ENCODE measurements at regions not wholly inside any gene's neighbourhood (a gene's known extent, or its start where the extent isn't known, plus 50 kb on each side); places are given as distances from the start of the nearest gene placed in this dataset.

- DNase-seq (ENCODE audit: low spot score) (no peak), FAIRE-seq (no peak)
Observed at GRCh38 chr12:65595016-65595560, 229.2 kb upstream of the HMGA2 start.

- no peak for FAIRE-seq
- no peak for DNase-seq (ENCODE audit: low spot score)
Observed at GRCh38 chr12:65596514-65597091, 227.7 kb upstream of the HMGA2 start.

- FAIRE-seq (peak; percentile 53), DNase-seq (ENCODE audit: low spot score) (peak; percentile 62)
Observed at GRCh38 chr12:65597527-65597926, 226.8 kb upstream of the HMGA2 start.

GRCh38 chr12:65598688-65599087 is 225.6 kb upstream of the HMGA2 start:
- no peak for DNase-seq (ENCODE audit: low spot score)
- no peak for FAIRE-seq

GRCh38 chr12:65602253-65602609 is 222.1 kb upstream of the HMGA2 start:
- DNase-seq (ENCODE audit: low spot score), result no peak
- no peak for FAIRE-seq

- peak; percentile 85 for DNase-seq (ENCODE audit: low spot score)
- peak; percentile 83 for FAIRE-seq
Observed at GRCh38 chr12:65602610-65603295, 221.5 kb upstream of the HMGA2 start.

GRCh38 chr12:65603438-65604351 is 220.6 kb upstream of the HMGA2 start:
- peak; percentile 89 for DNase-seq (ENCODE audit: low spot score)
- peak; percentile 85 for FAIRE-seq

- FAIRE-seq (no peak), DNase-seq (ENCODE audit: low spot score) (no peak)
Observed at GRCh38 chr12:65605019-65605418, 219.3 kb upstream of the HMGA2 start.

GRCh38 chr12:65606008-65606766 is 218.1 kb upstream of the HMGA2 start:
- FAIRE-seq (no peak), DNase-seq (ENCODE audit: low spot score) (no peak)

GRCh38 chr12:65607401-65607841 is 216.9 kb upstream of the HMGA2 start:
- no peak for FAIRE-seq
- no peak for DNase-seq (ENCODE audit: low spot score)

- no peak for DNase-seq (ENCODE audit: low spot score)
- FAIRE-seq, result no peak
Observed at GRCh38 chr12:65608319-65608916, 215.9 kb upstream of the HMGA2 start.

- FAIRE-seq, result no peak
- no peak for DNase-seq (ENCODE audit: low spot score)
Observed at GRCh38 chr12:65609359-65609771, 214.9 kb upstream of the HMGA2 start.

- no peak for FAIRE-seq
Observed at GRCh38 chr12:65611396-65611795, 212.9 kb upstream of the HMGA2 start.

GRCh38 chr12:65612440-65612839 is 211.8 kb upstream of the HMGA2 start:
- DNase-seq (ENCODE audit: low spot score) (no peak), FAIRE-seq (no peak)

More at GRCh38 chr12:65611396-65611795, 212.9 kb upstream of the HMGA2 start:
- no peak for DNase-seq (ENCODE audit: low spot score)

GRCh38 chr12:65613692-65614091 is 210.6 kb upstream of the HMGA2 start:
- no peak for DNase-seq (ENCODE audit: low spot score)
- no peak for FAIRE-seq

GRCh38 chr12:65614259-65614889 is 209.9 kb upstream of the HMGA2 start:
- FAIRE-seq, result no peak

GRCh38 chr12:65615118-65615517 is 209.2 kb upstream of the HMGA2 start:
- DNase-seq (ENCODE audit: low spot score) (no peak), FAIRE-seq (no peak)

More at GRCh38 chr12:65614259-65614889, 209.9 kb upstream of the HMGA2 start:
- no peak for DNase-seq (ENCODE audit: low spot score)

- no peak for FAIRE-seq
- DNase-seq (ENCODE audit: low spot score), result no peak
Observed at GRCh38 chr12:65616022-65616421, 208.3 kb upstream of the HMGA2 start.

- peak; percentile 87 for FAIRE-seq
Observed at GRCh38 chr12:65618588-65618987, 205.7 kb upstream of the HMGA2 start.

GRCh38 chr12:65619018-65619417 is 205.3 kb upstream of the HMGA2 start:
- DNase-seq (ENCODE audit: low spot score) (no peak), FAIRE-seq (no peak)

More at GRCh38 chr12:65618588-65618987, 205.7 kb upstream of the HMGA2 start:
- no peak for DNase-seq (ENCODE audit: low spot score)

All from RCC 7860 (cell line).